ENCODE measurements at regions not wholly inside any gene's neighbourhood (a gene's known extent, or its start where the extent isn't known, plus 50 kb on each side); places are given as distances from the start of the nearest gene placed in this dataset.

GRCh38 chr7:149584009-149584408 is 86.4 kb upstream of the ZNF746 start (continued):
- no peak for TF ChIP-seq PRDM15 (CRISPR knock-in tag; IDR thresholded peaks at IDR 0.05)
- TF ChIP-seq ZNF425 (CRISPR knock-in tag; conservative IDR thresholded peaks at IDR 0.05) = no peak
- no peak for TF ChIP-seq TCF7 (CRISPR knock-in tag; IDR thresholded peaks at IDR 0.05; ENCODE audit: low read depth)
- no peak for TF ChIP-seq RELA (CRISPR knock-in tag; IDR thresholded peaks at IDR 0.05; ENCODE audit: borderline replicate concordance)
- TF ChIP-seq HMGA2 (CRISPR knock-in tag; IDR thresholded peaks at IDR 0.05) = no peak
- TF ChIP-seq, protein P1, sequence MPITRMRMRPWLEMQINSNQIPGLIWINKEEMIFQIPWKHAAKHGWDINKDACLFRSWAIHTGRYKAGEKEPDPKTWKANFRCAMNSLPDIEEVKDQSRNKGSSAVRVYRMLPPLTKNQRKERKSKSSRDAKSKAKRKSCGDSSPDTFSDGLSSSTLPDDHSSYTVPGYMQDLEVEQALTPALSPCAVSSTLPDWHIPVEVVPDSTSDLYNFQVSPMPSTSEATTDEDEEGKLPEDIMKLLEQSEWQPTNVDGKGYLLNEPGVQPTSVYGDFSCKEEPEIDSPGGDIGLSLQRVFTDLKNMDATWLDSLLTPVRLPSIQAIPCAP (CRISPR knock-in tag; IDR thresholded peaks at IDR 0.05) = no peak
- no peak for TF ChIP-seq CBFB (CRISPR knock-in tag; IDR thresholded peaks at IDR 0.05; ENCODE audit: low read depth)
- no peak for TF ChIP-seq E2F4 (CRISPR knock-in tag; IDR thresholded peaks at IDR 0.05; ENCODE audit: borderline replicate concordance, low read depth)
- TF ChIP-seq, protein P2, sequence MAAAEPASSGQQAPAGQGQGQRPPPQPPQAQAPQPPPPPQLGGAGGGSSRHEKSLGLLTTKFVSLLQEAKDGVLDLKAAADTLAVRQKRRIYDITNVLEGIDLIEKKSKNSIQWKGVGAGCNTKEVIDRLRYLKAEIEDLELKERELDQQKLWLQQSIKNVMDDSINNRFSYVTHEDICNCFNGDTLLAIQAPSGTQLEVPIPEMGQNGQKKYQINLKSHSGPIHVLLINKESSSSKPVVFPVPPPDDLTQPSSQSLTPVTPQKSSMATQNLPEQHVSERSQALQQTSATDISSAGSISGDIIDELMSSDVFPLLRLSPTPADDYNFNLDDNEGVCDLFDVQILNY (CRISPR knock-in tag; IDR thresholded peaks at IDR 0.05) = no peak
- TF ChIP-seq NR1H2 (CRISPR knock-in tag; IDR thresholded peaks at IDR 0.05) = no peak
- TF ChIP-seq CREB1 (CRISPR knock-in tag; IDR thresholded peaks at IDR 0.05) = no peak
- no peak for TF ChIP-seq ZNF138 (CRISPR knock-in tag; conservative IDR thresholded peaks at IDR 0.05)
- TF ChIP-seq NR2C2 (CRISPR knock-in tag; IDR thresholded peaks at IDR 0.05) = no peak
- no peak for TF ChIP-seq JUN (CRISPR knock-in tag; IDR thresholded peaks at IDR 0.05)

- Mint-ChIP-seq H3K4me3 (no peak overlapping the region), H3K27ac (no peak overlapping the region)
- TF ChIP-seq JUN (CRISPR knock-in tag; IDR thresholded peaks at IDR 0.05) (no peak), NR1H2 (CRISPR knock-in tag; IDR thresholded peaks at IDR 0.05) (no peak), PRDM15 (CRISPR knock-in tag; IDR thresholded peaks at IDR 0.05) (no peak), FOXK1 (CRISPR knock-in tag; IDR thresholded peaks at IDR 0.05) (no peak), ATF3 (CRISPR knock-in tag; conservative IDR thresholded peaks at IDR 0.05) (no peak), RORB (CRISPR knock-in tag; IDR thresholded peaks at IDR 0.05) (no peak), AR (CRISPR knock-in tag; IDR thresholded peaks at IDR 0.05) (no peak)
- TF ChIP-seq, protein P3, sequence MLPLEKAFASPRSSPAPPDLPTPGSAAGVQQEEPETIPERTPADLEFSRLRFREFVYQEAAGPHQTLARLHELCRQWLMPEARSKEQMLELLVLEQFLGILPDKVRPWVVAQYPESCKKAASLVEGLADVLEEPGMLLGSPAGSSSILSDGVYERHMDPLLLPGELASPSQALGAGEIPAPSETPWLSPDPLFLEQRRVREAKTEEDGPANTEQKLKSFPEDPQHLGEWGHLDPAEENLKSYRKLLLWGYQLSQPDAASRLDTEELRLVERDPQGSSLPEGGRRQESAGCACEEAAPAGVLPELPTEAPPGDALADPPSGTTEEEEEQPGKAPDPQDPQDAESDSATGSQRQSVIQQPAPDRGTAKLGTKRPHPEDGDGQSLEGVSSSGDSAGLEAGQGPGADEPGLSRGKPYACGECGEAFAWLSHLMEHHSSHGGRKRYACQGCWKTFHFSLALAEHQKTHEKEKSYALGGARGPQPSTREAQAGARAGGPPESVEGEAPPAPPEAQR (CRISPR knock-in tag; IDR thresholded peaks at IDR 0.05) = no peak
These were observed 82.7 kb upstream of the ZNF746 start for GRCh38 chr7:149580328-149580727.

More at GRCh38 chr7:149580328-149580727, 82.7 kb upstream of the ZNF746 start:
- no peak for DNase-seq (ENCODE audit: low spot score)
- peaks cover 84% of the 10 kb centered on the region for H3K9me3 Mint-ChIP-seq
- H3K4me1 Mint-ChIP-seq = no peaks in the 10 kb centered on the region
- peaks cover 28% of the 10 kb centered on the region for H3K27me3 Mint-ChIP-seq (ENCODE audit: low read depth)
- H3K36me3 Mint-ChIP-seq = peaks cover 92% of the 10 kb centered on the region
- CTCF ChIA-PET = no interaction called here
- POLR2A ChIA-PET = no interaction called here
- ATAC-seq = no peak
